Endometrial microvascular endothelial cells (primary cell): ENCODE measurements at regions not wholly inside any gene's neighbourhood (a gene's known extent, or its start where the extent isn't known, plus 50 kb on each side); places are given as distances from the start of the nearest gene placed in this dataset.
"Not testable (repeated sequence)": the region's sequence is repeated elsewhere in the genome, so short reads cannot be mapped to it uniquely, and the experiment has no call there.

ENCODE experiments used
- in situ Hi-C: cut with HindIII; loops from 2 replicates; pipeline ENCODE4 v1.10.0; 2017; ENCODE audit warnings: low sequenced_read_pairs, low pct_unique_long_range_greater_than_20kb; ENCODE audit errors: inconsistent ontology term

GRCh38 chr10:4622384-4622783, 203.6 kb upstream of the AKR1E2 start:
- in situ Hi-C loops: no loop called here

- in situ Hi-C loops: no loop called here
Observed at GRCh38 chr10:4617589-4617988, 208.4 kb upstream of the AKR1E2 start.

GRCh38 chr10:4615042-4615441, 211.0 kb upstream of the AKR1E2 start:
- in situ Hi-C loops: no loop called here

GRCh38 chr10:4609251-4609650, 216.8 kb upstream of the AKR1E2 start:
- in situ Hi-C loops: no loop called here

GRCh38 chr10:4607681-4608080, 218.3 kb upstream of the AKR1E2 start:
- in situ Hi-C loops: no loop called here

GRCh38 chr10:4606856-4607636, 219.0 kb upstream of the AKR1E2 start:
- in situ Hi-C loops: no loop called here

GRCh38 chr10:4602764-4603491, 223.1 kb upstream of the AKR1E2 start:
- in situ Hi-C loops: no loop called here

GRCh38 chr10:4599471-4599870, 226.5 kb upstream of the AKR1E2 start:
- in situ Hi-C loops: no loop called here

- in situ Hi-C loops: not testable (repeated sequence)
Observed at GRCh38 chr10:4597898-4598297, 228.1 kb upstream of the AKR1E2 start.

GRCh38 chr10:4596951-4597350, 229.1 kb upstream of the AKR1E2 start:
- in situ Hi-C loops: no loop called here

- in situ Hi-C loops: no loop called here
Observed at GRCh38 chr10:4595719-4596319, 230.2 kb upstream of the AKR1E2 start.

- in situ Hi-C loops: no loop called here
Observed at GRCh38 chr10:4590807-4591206, 235.2 kb upstream of the AKR1E2 start.

GRCh38 chr10:4588824-4589223, 237.2 kb upstream of the AKR1E2 start:
- in situ Hi-C loops: no loop called here

- in situ Hi-C loops: no loop called here
Observed at GRCh38 chr10:4587466-4587865, 238.5 kb upstream of the AKR1E2 start.

GRCh38 chr10:4586776-4587175, 239.2 kb upstream of the AKR1E2 start:
- in situ Hi-C loops: no loop called here

GRCh38 chr10:4581929-4582328, 244.1 kb upstream of the AKR1E2 start:
- in situ Hi-C loops: no loop called here

- in situ Hi-C loops: no loop called here
Observed at GRCh38 chr10:4579844-4580243, 246.2 kb upstream of the AKR1E2 start.

GRCh38 chr10:4576206-4576605, 249.8 kb upstream of the AKR1E2 start:
- in situ Hi-C loops: no loop called here

GRCh38 chr10:4569151-4569550, 256.9 kb upstream of the AKR1E2 start:
- in situ Hi-C loops: no loop called here

- in situ Hi-C loops: no loop called here
Observed at GRCh38 chr10:4568731-4569130, 257.3 kb upstream of the AKR1E2 start.
